ENCODE measurements at regions not wholly inside any gene's neighbourhood (a gene's known extent, or its start where the extent isn't known, plus 50 kb on each side); places are given as distances from the start of the nearest gene placed in this dataset.

DNA sequence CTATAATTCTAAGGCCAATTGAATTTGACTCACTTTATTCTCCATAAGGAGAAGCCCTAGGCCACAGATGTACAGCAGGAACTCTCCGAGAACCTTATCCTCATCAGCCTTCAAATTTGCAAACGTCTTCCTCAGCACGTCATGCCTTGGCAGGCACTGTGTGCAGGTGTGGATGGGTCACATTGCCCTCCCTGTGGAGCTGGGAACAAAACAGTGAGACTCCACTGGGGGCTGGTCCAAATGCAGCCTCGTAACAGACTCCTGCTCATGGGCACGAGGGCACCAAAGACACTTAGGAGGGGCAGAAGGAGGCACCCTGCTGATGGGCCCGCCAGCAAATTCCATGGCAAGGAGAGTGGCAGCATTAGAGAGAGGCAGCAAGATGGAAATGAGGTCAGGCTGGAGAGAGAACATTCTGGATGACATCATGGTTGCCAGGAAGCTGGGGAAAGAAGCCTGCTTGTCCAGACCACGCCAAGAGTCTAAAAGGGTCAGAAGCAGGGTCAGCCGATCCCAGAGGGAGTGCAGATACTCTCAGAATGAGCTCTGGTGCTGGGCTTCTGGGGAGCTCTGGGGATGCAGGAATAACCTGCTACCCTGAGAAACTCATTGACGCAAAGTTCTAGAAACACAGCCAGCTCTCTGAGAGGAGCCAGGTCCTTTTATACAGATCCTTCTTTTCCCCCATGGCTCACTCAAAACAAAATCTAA lies 242.2 kb downstream of the B3GLCT start:
- DNase-seq (ENCODE audit: extremely low read depth, low read depth) = no peak

DNA sequence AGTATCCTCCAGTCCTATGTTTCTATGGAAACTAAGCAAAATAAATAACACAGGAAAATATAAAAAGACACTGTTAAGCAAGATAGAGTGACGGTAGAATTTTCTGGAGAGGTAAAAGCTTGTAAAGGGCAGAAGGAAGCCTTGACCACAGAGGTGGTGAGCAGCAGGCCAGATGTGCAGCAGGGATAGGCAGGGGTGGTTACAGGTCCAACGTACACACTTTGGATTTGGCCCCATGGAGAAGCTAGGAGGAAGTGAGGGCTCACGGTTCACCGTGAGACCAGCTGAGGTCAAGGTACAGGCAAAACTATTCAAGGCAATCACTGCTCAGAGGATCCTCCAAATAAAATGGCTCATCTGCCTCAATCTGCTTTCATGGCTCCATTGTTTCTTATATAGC lies 242.8 kb downstream of the B3GLCT start:
- no peak for DNase-seq (ENCODE audit: extremely low read depth, low read depth)

GRCh38 chr13:31444266-31444856 lies 244.6 kb downstream of the B3GLCT start:
- DNase-seq (ENCODE audit: extremely low read depth, low read depth) = no peak

GRCh38 chr13:31452525-31452924 lies 252.8 kb downstream of the B3GLCT start:
- DNase-seq (ENCODE audit: extremely low read depth, low read depth) = no peak

- DNase-seq (ENCODE audit: extremely low read depth, low read depth) = no peak
Measured at GRCh38 chr13:31455581-31455980, 255.8 kb downstream of the B3GLCT start.

DNA sequence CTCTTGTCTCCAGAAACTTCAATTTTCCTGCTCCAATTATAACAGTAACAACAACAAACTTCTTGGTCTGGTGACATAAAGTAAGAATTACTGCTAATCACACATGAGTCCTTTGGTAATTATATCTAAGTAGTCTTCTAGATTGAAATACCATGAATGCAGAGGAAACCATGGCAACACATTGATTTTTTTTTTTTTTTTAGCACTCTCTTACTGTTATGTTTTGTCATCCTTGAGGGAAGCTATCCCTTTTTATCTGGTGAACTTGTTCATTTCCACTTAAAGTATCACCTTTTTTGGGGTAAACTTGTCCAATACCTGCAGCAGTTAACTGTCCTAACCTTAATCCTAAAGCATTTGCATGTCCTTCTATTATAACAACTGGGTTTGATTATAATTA lies 256.3 kb downstream of the B3GLCT start:
- DNase-seq (ENCODE audit: extremely low read depth, low read depth) = no peak

DNA sequence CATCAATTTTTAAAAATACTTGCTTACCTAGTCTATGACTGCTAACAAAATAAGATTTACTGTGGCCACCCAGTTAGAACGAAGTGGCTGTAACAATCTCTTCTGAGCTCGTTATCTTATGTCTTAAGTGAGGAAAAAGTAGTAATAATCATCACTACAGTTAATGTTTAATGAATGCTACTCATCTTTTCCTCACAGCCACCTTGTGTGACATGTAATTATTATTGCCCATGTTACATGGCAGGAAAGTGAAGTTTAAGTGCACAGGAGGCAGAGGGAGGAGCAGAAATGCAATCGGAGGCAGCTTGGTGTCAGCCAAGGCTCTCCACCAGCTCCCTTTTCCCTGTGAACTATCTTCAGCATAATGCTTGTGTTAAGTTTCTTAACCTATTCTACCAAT lies 260.3 kb downstream of the B3GLCT start:
- no peak for DNase-seq (ENCODE audit: extremely low read depth, low read depth)

DNA sequence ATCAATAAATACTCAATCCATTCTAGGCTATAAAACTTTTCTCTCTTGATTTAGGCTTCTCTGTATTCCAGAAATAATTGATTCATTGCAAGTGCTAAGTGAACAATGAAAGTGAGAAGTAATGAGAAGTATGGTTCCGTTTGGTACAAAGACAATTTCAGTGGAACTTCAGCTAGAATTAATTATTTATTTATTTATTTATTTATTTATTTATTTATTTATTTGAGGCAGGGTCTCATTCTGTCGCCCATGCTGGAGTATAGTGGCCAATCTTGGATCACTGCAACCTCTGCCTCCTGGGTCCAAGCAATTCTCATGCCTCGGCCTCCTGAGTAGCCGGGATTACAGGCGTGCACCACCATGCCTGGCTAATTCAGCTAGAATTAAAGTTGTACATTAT lies 262.1 kb downstream of the B3GLCT start:
- DNase-seq (ENCODE audit: extremely low read depth, low read depth) = no peak

GRCh38 chr13:31462766-31463165 lies 263.0 kb downstream of the B3GLCT start:
- DNase-seq (ENCODE audit: extremely low read depth, low read depth) = no peak

- DNase-seq (ENCODE audit: extremely low read depth, low read depth) = no peak
Measured at GRCh38 chr13:31468114-31468902, 268.5 kb downstream of the B3GLCT start.

DNA sequence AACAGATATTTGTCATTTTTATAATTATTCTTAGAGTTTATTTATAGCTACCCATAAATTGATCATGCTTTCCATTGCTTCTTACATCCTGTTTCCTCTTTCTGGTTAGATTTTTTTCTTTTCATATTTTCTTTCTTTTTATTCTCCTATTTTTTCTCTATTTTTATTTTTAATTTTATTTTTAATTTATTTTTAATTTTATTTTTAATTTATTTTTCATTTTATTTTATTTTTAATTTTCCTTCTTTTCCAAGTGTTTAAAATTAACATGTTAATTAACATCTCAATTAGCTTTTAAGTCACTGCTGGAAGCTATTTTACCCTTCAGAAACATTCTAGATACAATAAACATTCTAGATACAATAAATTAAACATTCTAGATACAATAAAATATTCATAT lies 269.6 kb downstream of the B3GLCT start:
- no peak for DNase-seq (ENCODE audit: extremely low read depth, low read depth)

DNA sequence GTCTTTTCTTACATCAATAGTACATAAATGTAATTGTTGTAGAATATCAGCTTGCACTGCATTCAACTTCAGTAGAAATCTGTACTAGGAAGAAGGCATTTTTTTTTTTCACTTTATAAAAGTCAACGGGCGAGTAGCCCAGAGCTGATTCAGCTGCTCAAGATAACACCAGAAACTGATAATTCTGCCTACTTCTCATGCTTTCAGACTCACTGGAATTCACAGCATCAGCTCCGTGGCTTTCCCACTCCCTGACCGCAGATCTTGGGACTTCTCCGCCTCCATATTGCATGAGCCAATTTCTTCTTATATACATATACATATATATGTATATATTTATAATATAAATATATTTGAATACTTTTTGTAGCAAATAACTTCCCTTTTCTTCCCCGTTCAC lies 263.1 kb upstream of the RXFP2 start:
- no peak for DNase-seq (ENCODE audit: extremely low read depth, low read depth)

GRCh38 chr13:31476753-31477152 lies 262.6 kb upstream of the RXFP2 start:
- no peak for DNase-seq (ENCODE audit: extremely low read depth, low read depth)

DNA sequence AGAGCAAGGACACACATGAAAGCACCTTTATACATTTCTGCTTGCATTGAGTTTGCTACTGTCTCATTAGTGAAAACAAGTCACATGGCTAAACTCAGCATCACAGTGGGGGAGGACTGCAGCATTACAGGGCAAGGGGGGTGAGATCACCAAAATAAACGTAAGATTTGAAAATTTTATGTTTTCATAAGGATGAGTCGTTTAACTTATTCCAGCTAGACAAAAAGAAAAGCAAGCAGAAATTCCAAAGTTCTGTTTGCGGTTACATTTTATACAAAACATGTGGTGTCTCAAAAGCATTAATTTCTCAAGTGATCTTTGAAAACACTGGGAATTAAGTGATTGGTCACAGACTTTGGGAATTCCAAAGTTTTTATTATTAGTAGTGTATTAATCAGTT lies 261.4 kb upstream of the RXFP2 start:
- DNase-seq (ENCODE audit: extremely low read depth, low read depth) = no peak

DNA sequence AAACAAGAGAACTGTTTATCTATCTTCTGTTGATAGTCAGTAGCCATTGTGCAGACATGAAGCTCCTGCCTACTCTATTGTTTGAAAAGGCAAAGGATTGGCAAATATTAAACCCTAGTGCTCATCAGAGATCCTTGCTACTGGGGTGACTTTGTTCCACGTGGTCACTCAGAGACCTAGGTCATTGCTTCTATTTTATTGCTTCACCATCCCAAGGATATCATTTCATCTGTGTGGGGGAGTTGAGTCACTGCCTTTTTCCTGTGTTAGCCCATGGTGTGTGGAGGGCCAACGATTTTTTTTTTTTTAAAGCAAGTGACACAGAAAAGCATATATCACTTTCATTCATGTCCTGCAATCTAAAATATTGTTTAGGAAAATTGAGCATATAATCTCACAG lies 254.1 kb upstream of the RXFP2 start:
- DNase-seq (ENCODE audit: extremely low read depth, low read depth) = no peak

DNA sequence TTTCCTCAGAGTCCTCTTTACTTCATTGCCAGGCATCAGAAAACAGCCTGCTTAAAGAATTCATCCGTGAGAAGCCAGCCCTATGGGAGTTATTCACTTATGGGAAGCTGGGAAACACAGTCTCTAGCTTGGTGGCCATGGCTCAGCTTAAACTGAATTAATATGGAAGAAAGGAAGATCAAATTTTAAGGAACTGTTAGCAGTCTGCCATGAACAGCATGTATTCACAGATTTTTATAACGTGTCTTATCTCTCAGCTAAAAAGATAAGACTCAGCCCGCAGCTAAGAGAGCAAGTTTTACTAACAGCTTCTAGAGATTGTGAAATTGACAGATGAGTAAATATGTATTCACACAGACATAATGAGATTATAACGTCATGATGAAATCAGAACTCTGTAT lies 253.7 kb upstream of the RXFP2 start:
- no peak for DNase-seq (ENCODE audit: extremely low read depth, low read depth)

DNA sequence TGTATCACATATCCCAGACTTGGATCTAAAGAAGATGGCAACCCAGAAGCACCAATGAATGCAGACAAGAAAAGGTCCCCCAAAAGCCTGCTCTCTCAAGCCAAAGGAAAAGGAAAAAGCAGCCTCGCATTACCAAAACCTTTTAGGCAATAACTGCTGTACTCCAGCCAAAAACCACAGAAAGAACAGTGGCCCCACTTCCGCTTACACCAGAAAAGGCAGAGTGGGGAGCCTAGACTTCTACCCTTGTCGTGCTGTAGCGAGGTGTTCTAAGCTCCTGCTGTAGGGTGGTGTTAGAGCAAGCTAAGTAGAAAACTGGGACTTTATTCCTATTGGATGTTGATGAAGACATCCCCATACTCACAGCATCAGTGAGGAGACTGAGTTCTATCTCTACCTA lies 244.0 kb upstream of the RXFP2 start:
- DNase-seq (ENCODE audit: extremely low read depth, low read depth) = no peak

- DNase-seq (ENCODE audit: extremely low read depth, low read depth) = no peak
Measured at GRCh38 chr13:31499274-31499673, 240.1 kb upstream of the RXFP2 start.

- DNase-seq (ENCODE audit: extremely low read depth, low read depth) = no peak
Measured at GRCh38 chr13:31503626-31504025, 235.7 kb upstream of the RXFP2 start.

DNA sequence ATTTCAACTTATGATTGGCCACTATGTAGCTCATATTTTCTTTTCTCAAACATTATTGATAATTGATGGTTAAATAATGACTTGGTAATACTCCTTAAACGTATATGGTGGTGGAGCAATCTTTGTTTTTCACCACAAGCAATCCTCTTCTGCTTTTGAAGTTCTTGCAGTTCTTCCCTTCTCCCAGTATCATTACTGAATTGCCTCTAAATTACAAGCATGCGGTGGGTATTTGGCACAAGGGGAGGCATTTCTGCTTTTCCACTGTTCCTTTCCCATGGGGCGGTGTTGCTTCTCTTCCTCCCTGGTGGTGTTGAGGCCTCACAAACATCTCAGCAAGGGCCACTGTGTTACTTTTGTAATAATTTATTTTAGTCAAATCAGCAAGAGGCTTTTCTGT lies 234.4 kb upstream of the RXFP2 start:
- no peak for DNase-seq (ENCODE audit: extremely low read depth, low read depth)

- no peak for DNase-seq (ENCODE audit: extremely low read depth, low read depth)
Measured at GRCh38 chr13:31512331-31512730, 227.0 kb upstream of the RXFP2 start.

DNA sequence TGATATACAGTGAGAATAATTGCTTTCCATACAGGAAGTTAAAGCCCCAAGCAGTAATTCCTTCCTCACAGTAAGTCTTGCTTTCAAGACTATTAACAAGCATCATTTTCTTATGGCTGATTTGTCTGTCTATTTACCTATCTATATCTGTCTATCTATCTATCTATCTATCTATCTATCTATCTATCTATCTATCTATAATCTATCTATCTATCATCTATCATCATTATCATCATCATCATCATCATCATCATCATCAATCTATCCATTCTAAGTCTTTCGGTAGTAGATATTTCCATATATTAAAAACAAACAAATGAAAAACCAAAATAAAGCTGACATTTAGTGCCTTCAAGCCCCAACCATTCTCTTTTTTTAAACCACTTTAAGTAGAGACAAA lies 224.4 kb upstream of the RXFP2 start:
- no peak for DNase-seq (ENCODE audit: extremely low read depth, low read depth)

Measured in NCI-H460 (cell line).